ENCODE measurements at regions not wholly inside any gene's neighbourhood (a gene's known extent, or its start where the extent isn't known, plus 50 kb on each side); places are given as distances from the start of the nearest gene placed in this dataset.

DNA sequence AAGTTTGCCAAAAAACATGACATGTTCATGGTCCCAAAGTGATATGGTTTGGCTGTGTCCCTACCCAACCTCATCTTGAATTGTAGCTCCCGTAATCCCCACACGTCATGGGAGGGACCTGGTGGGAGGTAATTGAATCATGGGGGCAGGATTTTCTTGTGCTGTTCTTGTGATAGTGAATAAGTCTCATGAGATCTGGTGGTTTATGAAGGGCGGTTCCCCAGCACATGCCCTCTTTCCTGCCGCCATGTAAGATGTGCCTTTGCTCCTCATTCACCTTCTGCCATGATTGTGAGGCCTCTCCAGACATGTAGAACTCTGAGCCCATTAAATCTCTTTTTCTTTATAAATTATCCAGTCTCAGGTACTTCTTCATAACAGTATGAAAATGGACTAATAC is 322.1 kb downstream of the MED10 start (continued):
- TF ChIP-seq SRF (IDR thresholded peaks at IDR 0.05; ENCODE audit: low read depth, low read length) (no peak), RAD21 (IDR thresholded peaks at IDR 0.05 in 1 of 2, conservative IDR thresholded peaks at IDR 0.05 in 1 of 2; ENCODE audit: low read depth in 2 of 2, low read length in 2 of 2) (no peak), TEAD4 (IDR thresholded peaks at IDR 0.05; ENCODE audit: low read depth, low read length) (no peak)

All from H1 (cell line).